ENCODE measurements at regions not wholly inside any gene's neighbourhood (a gene's known extent, or its start where the extent isn't known, plus 50 kb on each side); places are given as distances from the start of the nearest gene placed in this dataset.

- TF ChIP-seq NFRKB (IDR thresholded peaks at IDR 0.05) (no peak), ELF4 (IDR thresholded peaks at IDR 0.05) (no peak), FOXA1 (IDR thresholded peaks at IDR 0.05) (no peak), ZNF384 (IDR thresholded peaks at IDR 0.05) (no peak), CTBP1 (IDR thresholded peaks at IDR 0.05; ENCODE audit: borderline replicate concordance) (no peak), SP1 (IDR thresholded peaks at IDR 0.05) (no peak), SUZ12 (IDR thresholded peaks at IDR 0.05) (no peak), BHLHE40 (IDR thresholded peaks at IDR 0.05; ENCODE audit: borderline replicate concordance) (no peak), PKNOX1 (IDR thresholded peaks at IDR 0.05) (no peak), TARDBP (IDR thresholded peaks at IDR 0.05) (no peak), L3MBTL2 (conservative IDR thresholded peaks at IDR 0.05) (no peak), FOXM1 (IDR thresholded peaks at IDR 0.05; ENCODE audit: borderline replicate concordance) (no peak)
Observed at GRCh38 chr14:26761532-26761931, 163.7 kb upstream of the NOVA1 start.

All from HEK293T (cell line).